Fibroblast of the aortic adventitia (primary cell): ENCODE measurements at regions not wholly inside any gene's neighbourhood (a gene's known extent, or its start where the extent isn't known, plus 50 kb on each side); places are given as distances from the start of the nearest gene placed in this dataset.

Experiments used
- DNase-seq: peaks from one replicate; pipeline ENCODE4 v3.0.0-alpha.2; 2010; ENCODE audit warnings: low read depth
- H3K4me3 ChIP-seq: 2 replicates; pipeline ENCODE4 v1.5.1; 2011; ENCODE audit warnings: low read depth, mild to moderate bottlenecking, control low read depth, low read length, moderate library complexity
- CTCF ChIP-seq: IDR thresholded peaks from 2 replicates; pipeline ENCODE4 v1.5.1; 2011; ENCODE audit warnings: mild to moderate bottlenecking, low read length, control low read depth, inconsistent platforms; ENCODE audit not compliant: insufficient read depth

- H3K4me3 ChIP-seq = no peak overlapping the region
- TF ChIP-seq CTCF = no peak
- DNase-seq = no peak
Measured at GRCh38 chr9:107914151-107914550, 424.6 kb upstream of the KLF4 start.

- DNase-seq = no peak
- H3K4me3 ChIP-seq = no peak overlapping the region
- no peak for TF ChIP-seq CTCF
Measured at GRCh38 chr9:107907715-107908114, 418.1 kb upstream of the KLF4 start.

- TF ChIP-seq CTCF = no peak
- no peak overlapping the region for H3K4me3 ChIP-seq
- DNase-seq = no peak
Measured at GRCh38 chr9:107907255-107907654, 417.7 kb upstream of the KLF4 start.

GRCh38 chr9:107906074-107906473 lies 416.5 kb upstream of the KLF4 start:
- DNase-seq = no peak
- H3K4me3 ChIP-seq = no peak overlapping the region
- no peak for TF ChIP-seq CTCF

GRCh38 chr9:107905308-107906020 lies 415.9 kb upstream of the KLF4 start:
- peak; percentile 45 for DNase-seq
- no peak overlapping the region for H3K4me3 ChIP-seq
- no peak for TF ChIP-seq CTCF

GRCh38 chr9:107899961-107900330 lies 410.4 kb upstream of the KLF4 start:
- no peak for DNase-seq
- no peak for TF ChIP-seq CTCF
- H3K4me3 ChIP-seq = no peak overlapping the region

- no peak overlapping the region for H3K4me3 ChIP-seq
- no peak for TF ChIP-seq CTCF
- peak; percentile 33 for DNase-seq
Measured at GRCh38 chr9:107898761-107899160, 409.2 kb upstream of the KLF4 start.
